HCT116 (cell line): ENCODE measurements at regions not wholly inside any gene's neighbourhood (a gene's known extent, or its start where the extent isn't known, plus 50 kb on each side); places are given as distances from the start of the nearest gene placed in this dataset.

Source experiments
- CBX3 ChIP-seq: IDR thresholded peaks from 2 replicates; pipeline ENCODE4 v1.6.1; 2012; ENCODE audit warnings: low read depth
- CEBPB ChIP-seq: IDR thresholded peaks from 2 replicates; pipeline ENCODE4 v1.6.1; 2012; ENCODE audit warnings: low read depth
- CTCF ChIP-seq, 3 experiments: fragments of 200-600 bp in 1 of 3; sonication (generic) in 1 of 3; IDR thresholded peaks in 2 of 3; conservative IDR thresholded peaks in 1 of 3; 2 replicates each; pipeline ENCODE4 v1.5.1; 2012 to 2017; ENCODE audit warnings: low read depth in 2 of 3, low read length in 2 of 3, antibody characterized with exemption in 1 of 3, borderline replicate concordance in 1 of 3, control low read depth in 1 of 3, mild to moderate bottlenecking in 1 of 3, mixed read lengths in 1 of 3, mixed run types in 1 of 3, moderate library complexity in 1 of 3; ENCODE audit not compliant: insufficient read depth in 1 of 3
- MAX ChIP-seq: IDR thresholded peaks from 2 replicates; pipeline ENCODE4 v1.6.1; 2012
- YY1 ChIP-seq: IDR thresholded peaks from 2 replicates; pipeline ENCODE4 v1.6.1; 2011; ENCODE audit warnings: low read length, low read depth, moderate library complexity, mild to moderate bottlenecking; ENCODE audit not compliant: insufficient replicate concordance; ENCODE audit errors: extremely low read depth

- TF ChIP-seq CTCF (IDR thresholded peaks at IDR 0.05 in 2 of 3, conservative IDR thresholded peaks at IDR 0.05 in 1 of 3; ENCODE audit: borderline replicate concordance in 1 of 3, insufficient read depth in 1 of 3, low read depth in 2 of 3, low read length in 2 of 3) (peak in 2 of 3 experiments; percentile 42 to 49; a peak in 4 of 6 replicates), CBX3 (no peak), YY1 (no peak), MAX (no peak), CEBPB (no peak)
Measured at GRCh38 chr10:123245264-123245663, 91.1 kb downstream of the BUB3 start.
